Amniotic stem cell (primary cell): ENCODE measurements at regions not wholly inside any gene's neighbourhood (a gene's known extent, or its start where the extent isn't known, plus 50 kb on each side); places are given as distances from the start of the nearest gene placed in this dataset.
"Not testable (repeated sequence)": the region's sequence is repeated elsewhere in the genome, so short reads cannot be mapped to it uniquely, and the experiment has no call there.

Experiments
- DNase-seq: peaks from one replicate; lab custom pipeline; 2025; lab: John Stamatoyannopoulos, UW

DNA sequence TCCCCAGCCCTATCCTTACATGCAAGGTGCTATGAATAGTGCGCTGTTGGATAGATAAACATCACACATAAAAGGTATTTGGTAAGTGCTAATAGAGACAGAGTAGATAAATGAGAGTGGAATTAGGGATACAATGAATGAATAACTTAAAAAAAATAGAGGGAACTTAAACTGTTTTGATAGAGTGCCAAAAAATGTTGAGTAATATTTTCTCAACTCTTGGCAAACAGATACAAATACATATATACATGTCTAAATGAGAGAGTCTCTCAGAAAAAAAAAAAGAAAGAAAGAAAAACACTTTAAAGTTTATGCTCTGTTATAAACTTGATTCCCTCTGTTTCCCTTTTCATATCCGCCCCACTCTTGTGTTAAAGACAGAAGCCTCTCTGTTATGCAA lies 667.4 kb downstream of the ROBO2 start:
- no peak for DNase-seq

- no peak for DNase-seq
Observed at GRCh38 chr3:77709155-77709554, 669.3 kb downstream of the ROBO2 start.

DNA sequence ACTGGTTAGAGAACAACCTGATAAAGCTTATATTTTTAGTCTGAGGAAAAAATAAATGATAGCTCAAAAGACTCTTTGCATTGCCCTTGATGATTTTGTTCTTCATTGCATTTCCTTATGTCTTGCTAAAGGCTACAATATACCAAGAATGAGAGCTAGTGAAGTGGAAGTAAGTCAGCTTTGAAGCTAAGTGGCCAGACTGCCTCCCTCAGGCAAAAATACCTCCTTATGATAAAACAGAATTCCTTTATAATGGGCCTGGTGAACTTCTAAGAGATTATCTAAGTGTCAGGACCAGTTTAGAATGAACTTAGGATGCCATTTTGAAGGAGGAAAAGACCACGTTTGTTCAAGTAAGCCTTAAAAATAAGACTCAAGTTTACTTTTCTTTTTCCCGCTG lies 678.4 kb downstream of the ROBO2 start:
- no peak for DNase-seq

DNA sequence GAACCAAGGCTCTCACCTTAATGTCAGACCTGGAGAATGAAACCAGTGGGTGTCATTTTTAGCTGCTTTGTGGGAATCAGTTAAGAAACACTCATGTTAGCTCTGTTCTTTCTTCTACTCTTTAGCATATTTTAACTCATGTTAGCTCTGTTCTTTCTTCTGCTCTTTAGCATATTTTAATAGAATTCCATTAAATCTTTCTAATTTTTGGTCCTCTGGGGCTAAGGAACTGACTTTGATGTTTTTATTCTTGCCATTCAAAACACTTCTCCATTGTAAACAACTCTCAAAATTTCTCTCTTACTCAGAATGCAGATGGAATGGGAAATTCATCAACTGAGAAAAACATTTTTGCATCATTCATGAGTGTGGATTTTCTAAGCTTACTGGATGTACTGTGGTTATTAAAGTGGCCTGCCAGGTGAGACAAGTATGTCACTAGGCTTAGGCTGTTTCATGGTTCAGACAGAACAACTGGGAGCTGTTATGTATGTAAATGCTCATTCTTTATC lies 680.6 kb downstream of the ROBO2 start:
- no peak for DNase-seq

DNA sequence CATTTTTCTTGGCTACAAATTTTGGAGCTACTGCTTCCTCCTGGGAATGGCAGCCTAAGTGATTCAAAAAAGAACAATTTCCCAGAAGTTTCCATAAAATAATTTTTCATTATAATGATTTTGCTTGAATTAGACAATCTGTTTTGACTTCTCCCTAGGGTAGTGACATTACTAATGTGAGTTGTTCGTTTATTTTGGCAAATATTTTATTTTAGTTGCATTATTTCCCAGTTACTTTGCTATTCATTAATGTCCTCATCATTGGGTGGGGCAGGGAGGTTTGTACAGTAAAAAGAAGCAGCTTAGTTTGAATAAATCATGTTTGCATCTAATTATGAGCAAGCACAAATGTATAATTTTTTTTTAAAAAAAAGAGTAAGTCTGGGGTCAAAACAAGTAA lies 686.6 kb downstream of the ROBO2 start:
- DNase-seq, result no peak

GRCh38 chr3:77746048-77746447 lies 706.1 kb downstream of the ROBO2 start:
- no peak for DNase-seq

DNA sequence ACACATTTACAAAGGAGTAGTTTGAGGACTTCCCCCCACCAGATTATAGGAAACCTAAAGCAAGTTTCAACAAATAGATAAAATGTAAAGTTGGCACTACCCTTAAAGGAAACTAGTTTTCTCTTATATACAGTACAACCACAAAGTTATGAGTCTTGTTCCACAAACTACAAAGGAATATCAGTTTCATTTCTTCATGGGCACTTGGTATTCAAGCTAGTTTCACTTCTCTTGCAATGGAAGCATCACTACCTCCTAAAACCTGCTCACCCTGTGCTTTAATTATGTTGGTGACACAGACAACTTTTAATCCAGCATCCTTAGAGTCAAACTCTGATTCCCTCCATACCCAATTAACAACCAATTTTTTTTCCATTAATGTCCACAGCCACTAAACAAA lies 707.0 kb downstream of the ROBO2 start:
- no peak for DNase-seq

GRCh38 chr3:77756397-77756975 lies 716.6 kb downstream of the ROBO2 start:
- DNase-seq, result not testable (repeated sequence)

GRCh38 chr3:77772459-77772858 lies 732.6 kb downstream of the ROBO2 start:
- DNase-seq, result no peak

DNA sequence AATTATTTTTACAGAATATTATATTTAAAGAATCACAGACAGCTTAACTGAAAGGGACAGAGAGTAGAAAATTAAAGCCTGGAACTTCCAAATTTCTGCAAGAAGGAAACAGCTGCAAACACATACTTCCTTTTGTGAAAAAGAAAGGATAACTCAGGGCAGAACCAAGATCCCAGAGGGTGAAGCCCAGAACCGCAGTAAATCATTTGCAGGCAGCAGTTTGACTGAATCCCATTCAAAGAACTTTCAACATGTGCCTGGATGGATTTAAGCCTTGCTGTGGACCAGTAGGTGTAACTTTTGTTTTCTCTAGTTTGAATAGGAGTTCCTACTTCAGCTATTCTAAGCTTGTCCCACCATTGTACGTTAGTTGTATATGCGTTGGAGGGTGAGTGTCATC lies 733.2 kb downstream of the ROBO2 start:
- DNase-seq, result no peak

DNA sequence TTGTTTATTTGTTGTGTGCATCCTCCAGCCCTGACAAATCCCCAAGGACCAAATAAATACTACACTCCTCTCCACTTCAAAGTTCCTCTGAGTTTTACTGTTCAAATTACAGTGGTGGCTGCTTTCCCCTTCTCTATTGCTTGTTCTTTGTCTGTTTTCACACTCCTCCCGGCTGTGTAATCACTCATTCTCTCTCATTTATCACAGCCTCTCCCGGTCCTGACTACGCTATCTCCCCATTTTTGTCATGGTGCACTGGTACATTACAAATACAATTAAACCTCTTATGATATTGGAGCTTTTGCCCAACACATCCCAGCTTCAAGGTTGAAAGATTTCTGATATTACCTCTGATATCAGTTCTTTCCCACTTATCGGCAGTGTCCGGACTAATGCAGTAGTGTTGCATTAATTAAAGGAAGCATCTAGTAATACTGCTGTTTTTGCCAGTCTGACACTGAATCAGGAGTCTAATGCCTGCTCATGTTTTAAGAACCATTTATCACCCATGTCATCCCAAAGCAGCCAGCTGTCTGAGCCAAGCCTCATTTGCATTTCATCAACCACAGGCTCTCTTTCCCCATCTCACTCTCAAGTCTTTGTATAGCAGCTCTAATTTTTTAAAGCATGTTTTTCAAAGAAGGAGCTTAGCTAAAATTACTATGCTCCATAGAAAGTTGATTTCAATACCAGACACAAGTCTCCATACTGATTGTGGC lies 740.5 kb downstream of the ROBO2 start:
- DNase-seq, result no peak

- DNase-seq, result no peak
Observed at GRCh38 chr3:77786216-77786615, 746.3 kb downstream of the ROBO2 start.

GRCh38 chr3:77795013-77795412 lies 755.1 kb downstream of the ROBO2 start:
- DNase-seq, result no peak

- DNase-seq, result no peak
Observed at GRCh38 chr3:77799278-77799677, 759.4 kb downstream of the ROBO2 start.

DNA sequence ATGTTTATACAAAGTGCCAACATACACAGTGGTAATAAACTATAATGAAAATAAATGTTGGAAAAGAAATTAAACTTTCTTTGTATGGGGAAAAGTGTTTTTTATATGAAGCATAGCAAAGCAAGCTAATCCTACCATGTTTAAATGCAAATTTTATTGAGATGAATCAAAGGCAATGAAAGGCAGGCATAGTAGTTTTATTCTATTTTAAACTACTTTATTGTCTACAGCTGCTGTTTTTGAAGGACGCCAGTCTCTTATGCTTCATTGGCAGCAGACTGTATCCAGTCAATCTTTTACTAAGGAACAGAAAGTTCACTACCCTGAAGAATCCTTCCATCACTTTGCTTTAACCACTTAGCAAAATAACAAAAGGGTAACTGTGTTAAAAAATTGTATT lies 761.0 kb downstream of the ROBO2 start:
- DNase-seq, result no peak

- DNase-seq, result no peak
Observed at GRCh38 chr3:77807312-77807711, 767.4 kb downstream of the ROBO2 start.

GRCh38 chr3:77814845-77815244 lies 774.9 kb downstream of the ROBO2 start:
- no peak for DNase-seq

GRCh38 chr3:77815467-77815866 lies 775.6 kb downstream of the ROBO2 start:
- DNase-seq, result no peak

DNA sequence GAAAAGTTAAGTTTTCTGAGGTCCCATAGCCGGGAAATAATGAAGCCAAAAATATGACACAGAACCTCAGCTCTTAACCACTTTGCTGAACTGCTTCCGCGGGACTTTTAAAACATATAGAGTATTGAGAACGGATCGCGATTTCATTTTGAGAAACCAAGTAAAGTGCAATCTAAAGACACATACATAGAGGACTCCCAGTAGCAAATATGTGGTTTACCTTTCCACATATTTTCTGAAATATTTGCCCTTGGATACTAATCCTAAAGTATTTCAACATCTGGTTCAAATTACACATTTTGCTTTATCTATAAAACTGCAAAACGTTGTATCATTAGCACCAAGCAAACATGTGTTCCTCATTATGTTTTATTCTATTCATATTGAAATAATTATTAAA lies 776.5 kb downstream of the ROBO2 start:
- DNase-seq, result no peak

DNA sequence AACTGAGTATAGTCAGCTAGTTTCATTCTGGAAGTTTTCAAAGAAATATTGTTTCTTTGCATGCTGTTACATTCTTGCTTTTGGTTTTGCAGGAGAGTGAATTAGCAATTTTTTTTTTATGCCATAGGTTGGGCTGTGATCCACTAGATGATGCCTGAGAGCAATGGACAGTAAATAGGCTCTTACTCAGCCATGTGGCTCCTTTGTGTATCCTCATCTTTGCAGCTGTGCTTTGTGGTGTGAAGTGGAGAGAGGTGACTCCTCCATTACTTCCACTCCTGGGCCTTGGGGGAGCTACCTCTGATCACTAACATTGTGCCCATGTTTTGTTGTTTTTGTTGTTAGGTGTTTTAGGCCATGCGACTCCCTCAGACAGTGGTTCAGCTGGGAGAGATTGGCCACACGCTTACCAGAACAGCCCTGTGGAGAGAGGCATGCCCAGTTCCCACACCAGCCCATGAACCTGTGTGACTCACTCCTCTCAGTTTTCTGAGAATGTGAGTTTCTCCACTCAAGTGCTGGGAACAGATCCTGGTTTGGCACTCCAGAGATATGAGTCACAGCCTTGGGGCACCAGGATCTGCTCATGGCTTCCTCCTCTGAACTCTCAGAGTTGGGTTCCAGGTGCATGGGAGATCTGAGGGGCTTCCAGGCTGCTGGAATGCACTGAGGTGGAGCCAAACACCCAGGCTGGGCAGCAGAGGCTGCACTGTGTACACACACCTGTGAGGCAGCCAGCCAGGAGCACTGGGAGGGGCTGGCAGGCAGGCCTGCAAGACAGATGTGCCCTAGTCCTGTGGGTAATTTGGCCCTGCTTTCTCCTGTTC lies 785.3 kb downstream of the ROBO2 start:
- DNase-seq, result peak; percentile 83

- DNase-seq, result no peak
Observed at GRCh38 chr3:77835921-77836320, 796.0 kb downstream of the ROBO2 start.

GRCh38 chr3:77837456-77838025 lies 797.6 kb downstream of the ROBO2 start:
- DNase-seq, result no peak

DNA sequence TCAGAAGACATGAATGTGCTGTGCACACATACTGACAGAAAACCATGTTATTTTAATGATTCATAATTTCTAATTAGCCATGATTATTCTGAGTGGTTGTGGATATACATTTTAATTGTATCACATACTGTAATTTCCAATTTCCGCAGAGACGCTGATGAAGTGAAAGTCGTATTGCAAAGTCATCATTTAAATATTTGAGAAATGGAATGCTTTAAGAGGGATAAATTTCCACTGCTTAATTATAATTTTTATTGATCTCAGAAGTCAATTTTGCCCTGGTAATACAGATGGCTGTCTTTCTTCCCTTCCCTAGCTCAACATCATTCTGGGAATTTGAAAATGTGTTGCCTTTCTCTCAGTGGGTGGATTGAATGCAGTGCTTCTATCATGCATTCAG lies 819.3 kb downstream of the ROBO2 start:
- DNase-seq, result no peak
